ENCODE measurements at regions not wholly inside any gene's neighbourhood (a gene's known extent, or its start where the extent isn't known, plus 50 kb on each side); places are given as distances from the start of the nearest gene placed in this dataset.

DNA sequence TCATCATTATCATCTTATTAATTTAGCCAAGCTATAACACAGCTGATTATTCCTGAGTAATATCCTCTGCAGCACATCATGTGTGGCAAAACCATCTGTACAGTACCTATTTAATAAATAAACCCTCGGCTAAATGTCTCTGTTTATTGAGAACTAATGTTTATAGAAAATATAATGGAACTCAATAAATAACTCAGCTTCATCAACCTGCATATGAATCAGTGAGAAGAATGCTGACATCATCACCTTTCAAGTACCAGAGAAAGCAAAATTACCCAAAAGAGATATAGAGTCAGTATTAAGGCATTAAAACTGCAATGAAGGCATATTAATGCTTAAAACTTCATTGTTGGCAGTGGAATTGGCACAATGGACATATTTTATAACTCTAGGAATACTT, 558.3 kb downstream of the PLCL1 start:
- no peak for ATAC-seq

DNA sequence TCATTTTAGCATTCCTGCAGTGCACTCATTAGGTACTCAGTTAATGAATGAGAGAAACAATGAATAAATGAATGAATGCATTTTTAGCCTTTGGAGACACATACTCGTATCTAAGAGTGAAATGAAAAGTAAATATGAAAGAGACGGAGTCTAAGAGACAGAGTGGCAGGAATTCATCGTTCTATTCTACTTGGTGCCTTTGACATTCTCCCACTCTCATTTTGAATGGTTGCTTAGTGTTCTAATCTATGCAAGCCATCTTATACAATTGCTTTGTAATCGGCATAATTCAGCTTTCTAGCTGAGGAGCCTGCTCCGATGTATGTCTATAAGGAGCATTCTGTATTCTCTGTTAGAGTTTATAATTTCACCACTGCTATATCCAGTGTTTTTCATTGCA, 554.9 kb downstream of the PLCL1 start:
- ATAC-seq: no peak
- intact Hi-C loops (cut with DNase I): no loop called here
- no peak for DNase-seq (ENCODE audit: missing footprints)

More for the DNA sequence above, 558.3 kb downstream of the PLCL1 start:
- no peak for DNase-seq (ENCODE audit: missing footprints)
- intact Hi-C loops (cut with DNase I): no loop called here

DNA sequence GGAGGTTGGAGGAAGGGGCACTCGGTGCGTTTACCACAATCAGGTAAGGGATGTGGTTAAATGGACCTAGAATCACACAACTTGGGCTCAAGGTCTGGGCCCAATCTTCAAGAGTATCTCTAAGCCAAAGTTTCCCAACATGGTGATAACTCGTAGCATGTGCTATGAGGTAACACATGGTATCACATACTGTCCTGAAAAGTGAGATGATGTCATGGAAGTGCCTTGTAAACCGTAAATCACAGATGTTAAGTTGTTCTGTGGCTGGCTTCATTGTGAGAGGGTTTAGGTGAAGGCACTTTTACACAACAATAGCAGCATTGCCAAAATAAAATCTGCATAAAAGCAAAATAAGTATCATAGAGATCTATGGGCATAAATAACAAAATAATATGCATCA, 551.8 kb downstream of the PLCL1 start:
- intact Hi-C loops (cut with DNase I): no loop called here
- no peak for DNase-seq (ENCODE audit: missing footprints)
- no peak for ATAC-seq

DNA sequence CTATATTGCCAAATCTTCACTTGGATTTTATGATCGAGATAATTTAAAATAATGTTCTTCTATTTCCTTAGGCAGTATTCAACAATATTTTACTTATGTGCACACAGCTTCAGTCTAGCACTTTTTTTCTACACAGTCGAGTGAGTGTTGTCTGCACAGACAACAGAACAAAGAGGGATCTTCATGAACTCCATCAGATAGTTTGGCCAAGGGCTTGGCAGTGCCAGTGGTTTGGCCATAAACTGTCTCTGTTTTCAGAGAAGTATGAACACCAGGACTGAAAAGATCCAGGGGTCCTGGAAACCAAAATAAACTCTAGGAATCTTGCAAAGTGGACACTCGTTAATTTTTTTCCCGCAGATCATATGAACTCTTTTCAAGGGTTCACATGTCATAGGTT, 547.3 kb downstream of the PLCL1 start:
- no peak for ATAC-seq
- intact Hi-C loops (cut with DNase I): no loop called here
- DNase-seq (ENCODE audit: missing footprints): no peak

DNA sequence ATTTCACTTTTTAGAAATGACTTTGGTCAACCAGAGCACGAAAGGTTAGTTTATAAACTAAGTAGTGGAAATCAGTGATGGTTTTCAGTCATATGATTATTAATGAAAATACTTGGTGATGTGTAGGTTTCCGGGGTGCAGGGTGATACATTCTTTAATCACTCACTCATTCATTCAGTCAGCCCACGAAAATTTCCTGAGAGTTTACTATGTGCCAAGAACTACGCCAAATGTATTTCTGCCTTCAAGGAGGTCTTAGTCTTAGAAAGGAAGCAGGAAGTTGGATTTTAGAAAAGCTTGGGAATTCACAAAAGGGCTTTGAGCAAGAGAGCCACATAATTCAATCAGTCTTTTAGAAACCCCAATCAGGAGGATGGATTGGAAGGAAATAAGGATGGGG, 543.6 kb downstream of the PLCL1 start:
- DNase-seq (ENCODE audit: missing footprints): no peak
- ATAC-seq: no peak
- intact Hi-C loops (cut with DNase I): no loop called here

DNA sequence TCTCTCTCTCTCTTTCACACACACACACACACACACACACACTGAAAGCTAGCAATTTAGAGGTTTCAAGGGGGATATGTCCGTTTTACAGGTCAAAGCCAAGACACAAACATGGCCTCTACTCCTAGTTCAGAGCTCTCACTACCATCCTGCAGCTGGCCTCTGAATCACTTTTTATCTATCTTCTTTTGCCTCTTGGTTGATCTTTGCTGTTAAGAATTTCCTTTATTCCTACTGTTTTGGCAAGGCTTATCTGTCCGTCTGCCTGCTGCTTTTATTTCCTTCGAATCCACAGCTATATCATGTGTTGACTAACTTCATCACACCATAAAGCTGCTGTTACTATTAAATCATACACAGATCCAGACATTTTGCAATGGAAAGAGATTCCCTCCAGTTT, 543.0 kb downstream of the PLCL1 start:
- ATAC-seq (no peak), DNase-seq (ENCODE audit: missing footprints) (no peak)
- intact Hi-C loops (cut with DNase I): no loop called here

DNA sequence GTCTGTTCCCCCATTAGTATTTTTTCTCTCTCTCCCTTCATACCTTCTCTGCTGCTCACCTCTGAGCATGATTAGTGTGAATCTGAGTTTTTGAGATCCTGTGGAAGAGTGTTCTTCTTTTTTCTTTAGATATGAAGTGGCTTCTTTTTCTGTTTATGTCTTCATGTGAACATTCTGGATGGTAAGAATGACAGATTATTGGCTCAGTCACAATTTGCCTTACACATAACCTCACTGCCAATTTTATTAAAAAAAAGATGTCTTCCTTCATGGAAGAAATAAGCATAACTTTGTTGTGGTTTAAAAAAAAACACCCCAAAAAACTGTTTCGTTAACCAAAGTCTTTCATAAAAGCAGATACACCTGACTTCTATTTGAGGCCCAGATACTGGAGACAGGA, 539.1 kb downstream of the PLCL1 start:
- intact Hi-C loops (cut with DNase I): no loop called here
- DNase-seq (ENCODE audit: missing footprints) (no peak), ATAC-seq (no peak)

DNA sequence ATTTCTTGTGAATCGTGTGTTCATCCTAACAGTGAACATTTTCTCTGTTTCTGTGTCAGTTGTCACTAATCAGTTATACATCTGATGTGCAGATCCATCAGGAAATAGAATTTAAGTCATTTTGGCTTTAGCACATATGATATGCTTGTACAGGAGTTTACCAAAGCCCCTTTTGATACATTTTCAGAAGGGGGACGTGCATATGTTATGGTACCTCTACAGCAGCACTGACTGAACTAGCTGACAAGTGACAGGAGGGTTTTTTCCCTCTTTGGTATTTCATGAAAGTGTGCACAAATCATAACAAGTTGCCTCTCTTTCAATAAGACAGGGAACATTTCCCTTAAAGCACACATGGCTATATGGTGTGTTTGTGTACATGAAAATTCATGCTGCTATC, 536.5 kb downstream of the PLCL1 start:
- intact Hi-C loops (cut with DNase I): no loop called here
- ATAC-seq (no peak), DNase-seq (ENCODE audit: missing footprints) (no peak)

DNA sequence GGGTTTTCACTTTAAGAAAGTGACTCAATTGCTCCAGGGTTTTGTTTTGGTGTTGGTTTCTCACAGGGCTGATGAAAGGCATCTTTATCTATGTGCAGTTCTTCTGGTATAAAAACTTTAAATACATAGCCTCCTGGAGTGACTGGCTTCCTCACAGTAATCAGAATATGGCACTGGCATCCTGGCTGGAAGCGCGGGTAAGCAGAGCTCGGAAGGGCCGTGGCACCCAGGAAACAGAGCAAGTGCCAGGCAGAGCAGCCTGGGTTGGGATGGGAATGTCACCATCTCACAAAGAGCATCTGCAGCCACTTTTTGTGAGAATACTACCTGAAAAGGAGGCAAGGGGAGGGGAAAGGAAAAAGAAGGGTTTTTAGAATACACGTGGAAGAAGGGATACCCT, 534.7 kb downstream of the PLCL1 start:
- ATAC-seq: no peak
- intact Hi-C loops (cut with DNase I): no loop called here
- no peak for DNase-seq (ENCODE audit: missing footprints)

DNA sequence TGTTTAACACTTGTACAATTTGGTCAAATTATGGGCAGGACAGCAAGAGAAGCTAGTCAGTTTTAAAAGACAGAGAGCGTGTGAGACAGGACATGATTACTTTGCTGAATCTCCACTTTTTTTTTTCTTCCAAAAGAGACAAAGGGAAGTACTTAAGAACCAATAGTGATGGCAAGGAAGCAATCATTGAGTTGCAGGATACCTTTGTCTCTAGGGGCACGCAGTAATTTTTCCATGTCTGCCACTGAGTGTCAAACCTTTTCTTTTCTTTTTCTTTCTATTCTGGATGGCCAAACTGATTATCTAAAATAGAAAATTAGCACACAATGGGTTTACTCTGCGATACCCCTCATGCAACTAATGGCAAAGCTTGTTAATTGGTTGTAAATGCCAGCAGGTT, 533.0 kb downstream of the PLCL1 start:
- intact Hi-C loops (cut with DNase I): no loop called here
- ATAC-seq: no peak

DNA sequence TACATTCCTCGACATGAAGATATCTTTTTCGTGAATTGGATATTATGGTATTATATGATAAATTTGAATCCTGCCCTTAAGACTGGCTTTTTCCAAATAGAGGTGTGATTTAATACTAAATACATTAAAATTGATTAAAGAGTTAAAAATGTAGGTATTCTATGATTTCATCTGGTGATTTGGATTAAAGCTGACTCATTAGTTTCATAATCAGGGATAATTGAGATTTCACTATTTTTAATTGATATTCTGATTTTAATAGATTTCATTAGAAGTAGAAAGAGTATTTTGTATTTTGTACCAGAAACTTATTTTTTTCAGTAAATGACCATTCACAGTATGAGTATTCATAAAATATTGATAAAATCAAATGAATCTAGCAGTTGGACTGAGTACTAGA, 524.1 kb downstream of the PLCL1 start:
- intact Hi-C loops (cut with DNase I): no loop called here
- ATAC-seq: no peak

More for the DNA sequence above, 533.0 kb downstream of the PLCL1 start:
- DNase-seq (ENCODE audit: missing footprints): no peak

DNA sequence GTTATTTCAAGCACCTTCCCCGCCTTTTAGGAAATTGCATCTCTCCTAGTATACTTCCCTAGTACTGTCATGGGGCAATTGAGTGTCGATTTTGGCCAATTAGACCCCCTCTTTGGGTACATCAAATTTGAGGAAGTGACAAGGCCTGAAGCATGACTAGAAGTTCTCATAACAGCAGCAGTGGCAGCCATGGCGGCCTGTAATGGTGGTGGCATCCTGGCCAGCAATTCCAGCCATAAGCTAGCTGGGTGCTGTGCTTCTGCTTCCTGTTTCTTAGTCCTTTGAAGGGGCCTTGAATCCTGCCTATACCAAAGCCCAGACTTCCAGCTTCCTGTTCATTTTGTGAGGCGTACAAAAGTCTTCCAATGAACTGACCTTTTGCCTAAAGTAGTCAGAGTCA, 523.1 kb downstream of the PLCL1 start:
- ATAC-seq (no peak), DNase-seq (ENCODE audit: missing footprints) (peak; percentile 50)
- intact Hi-C loops (cut with DNase I): no loop called here

More for the DNA sequence above, 524.1 kb downstream of the PLCL1 start:
- DNase-seq (ENCODE audit: missing footprints): no peak

DNA sequence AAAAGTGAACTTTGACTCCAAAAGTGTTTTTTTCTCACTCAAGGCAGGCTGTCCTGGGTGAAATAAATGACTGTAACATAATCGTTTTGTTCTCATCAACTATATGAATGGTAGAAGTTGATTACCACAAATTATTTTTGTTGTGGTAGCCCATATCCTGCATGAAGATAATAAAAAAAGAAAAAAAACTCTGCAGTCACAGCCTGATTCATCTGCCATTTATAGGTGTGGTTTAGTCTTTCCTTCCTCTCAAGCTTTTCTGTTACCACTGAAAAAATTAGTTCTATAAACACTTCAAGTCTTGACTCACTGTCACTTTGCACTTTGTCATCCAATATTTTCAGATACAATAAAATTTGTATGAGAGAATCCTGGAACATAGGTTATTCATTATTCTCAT, 522.0 kb downstream of the PLCL1 start:
- intact Hi-C loops (cut with DNase I): no loop called here
- DNase-seq (ENCODE audit: missing footprints) (no peak), ATAC-seq (no peak)

DNA sequence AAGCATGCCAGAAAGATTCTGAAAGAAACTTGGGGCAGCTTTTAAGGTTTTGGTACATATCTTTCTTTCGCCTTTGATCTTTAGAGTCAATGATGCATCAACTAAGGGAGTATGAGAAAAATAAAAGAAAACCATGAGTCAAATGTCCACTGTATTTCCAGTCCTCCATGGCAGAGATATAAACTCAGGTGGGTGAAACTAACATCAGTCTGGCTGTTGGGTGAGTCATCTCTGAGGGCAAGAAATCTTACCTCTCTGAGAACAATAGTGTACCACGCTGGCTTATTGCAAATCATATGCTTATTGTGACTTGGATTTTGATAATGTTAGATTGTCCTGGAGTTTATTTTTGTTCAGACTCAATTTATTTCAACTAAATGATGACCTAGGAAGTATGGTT, 521.0 kb downstream of the PLCL1 start:
- ATAC-seq: no peak
- intact Hi-C loops (cut with DNase I): no loop called here
- DNase-seq (ENCODE audit: missing footprints): no peak

DNA sequence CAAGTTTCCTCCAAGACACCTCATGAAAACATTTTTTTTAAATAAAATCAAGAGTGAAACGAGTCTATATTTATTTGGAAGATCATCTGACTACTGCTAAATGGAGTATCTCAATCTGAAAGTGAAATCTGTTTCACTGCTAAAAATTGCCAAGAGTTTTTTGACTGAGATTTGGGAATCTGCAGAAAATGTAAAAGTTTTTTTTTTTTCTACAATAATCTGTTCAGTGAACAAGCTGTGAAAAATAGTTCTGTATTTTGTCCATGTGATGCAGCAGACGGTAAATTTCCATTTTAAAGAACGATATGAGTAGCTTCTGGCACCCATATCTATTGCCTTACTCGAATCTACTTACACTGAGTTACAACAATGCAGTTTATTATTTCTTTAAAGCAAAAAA, 519.7 kb downstream of the PLCL1 start:
- DNase-seq (ENCODE audit: missing footprints) (no peak), ATAC-seq (no peak)
- intact Hi-C loops (cut with DNase I): no loop called here

DNA sequence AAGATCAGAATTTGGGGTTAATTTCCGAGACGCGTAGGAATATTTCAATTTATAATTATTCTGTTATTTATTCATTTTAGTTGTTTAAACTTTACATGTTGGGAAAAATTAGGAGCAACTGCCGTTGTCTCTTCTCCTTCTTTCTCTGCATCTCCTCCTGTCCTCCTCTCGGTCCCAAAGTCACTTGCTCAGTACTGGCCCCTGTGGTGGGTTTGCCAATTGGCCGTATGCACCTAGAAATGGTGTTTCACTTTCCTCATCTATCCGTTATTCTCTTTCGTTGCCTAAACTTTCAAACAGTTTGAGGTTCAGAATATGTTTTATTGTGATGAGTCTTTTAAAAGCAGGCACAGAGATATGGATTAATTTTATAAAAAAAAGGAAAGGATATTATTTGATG, 517.9 kb downstream of the PLCL1 start:
- ATAC-seq: no peak
- no peak for DNase-seq (ENCODE audit: missing footprints)
- intact Hi-C loops (cut with DNase I): no loop called here

DNA sequence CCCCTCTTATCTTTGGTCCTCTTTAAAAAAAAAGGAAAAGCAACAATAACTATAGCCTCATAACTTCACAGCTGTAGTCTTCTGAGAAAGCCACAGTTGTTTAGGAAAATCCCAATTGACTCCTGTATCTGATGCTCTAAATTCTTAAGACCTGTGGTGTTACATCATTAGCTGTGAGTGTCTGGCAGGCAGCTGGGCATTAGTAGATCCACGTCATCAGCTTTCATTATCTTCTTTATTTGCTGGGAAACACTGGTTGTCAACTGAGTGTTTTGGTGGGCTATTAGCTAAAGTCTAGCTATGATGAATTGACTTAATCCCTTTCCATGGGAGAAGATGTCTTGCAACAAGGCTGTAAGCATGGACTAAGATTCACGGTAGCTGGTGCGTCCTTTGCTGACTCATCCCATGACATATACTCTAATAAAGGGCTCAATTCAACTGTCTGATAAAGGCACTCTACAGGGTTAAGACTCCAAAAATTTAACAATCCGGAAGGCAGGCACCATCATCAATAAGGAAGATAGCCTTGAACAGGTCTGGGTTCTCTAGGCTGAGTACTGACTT, 517.2 kb downstream of the PLCL1 start:
- no peak for DNase-seq (ENCODE audit: missing footprints)
- intact Hi-C loops (cut with DNase I): no loop called here
- ATAC-seq: no peak

DNA sequence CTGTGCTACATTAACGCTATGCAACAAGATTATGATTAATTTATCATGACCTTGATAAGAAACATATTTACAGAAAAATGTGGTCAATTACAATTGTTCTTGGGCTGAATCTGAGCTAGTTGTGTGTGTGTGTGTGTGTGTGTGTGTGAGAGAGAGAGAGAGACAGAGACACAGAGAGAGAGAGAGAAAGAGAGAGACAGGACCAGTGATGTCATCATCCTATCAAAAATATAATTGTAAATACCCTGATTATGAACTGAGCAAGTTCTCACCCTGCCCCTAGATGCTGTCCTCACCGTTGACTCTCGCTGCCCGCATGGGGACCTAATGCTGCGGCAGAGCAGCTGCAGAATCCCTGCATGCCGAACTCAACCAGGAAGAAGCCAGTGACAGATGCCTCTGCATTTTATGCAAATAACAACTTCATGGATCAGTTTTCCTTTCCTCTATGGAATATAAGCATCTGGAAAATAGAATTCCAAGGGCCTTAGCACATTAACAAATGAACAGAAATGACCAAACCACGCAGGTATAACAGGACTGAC, 512.5 kb downstream of the PLCL1 start:
- no peak for DNase-seq (ENCODE audit: missing footprints)
- ATAC-seq: no peak
- intact Hi-C loops (cut with DNase I): loop anchor here (5.0 kb wide), 1 partner anchor 1170 kb away; no protein-coding TSS in a partner anchor

DNA sequence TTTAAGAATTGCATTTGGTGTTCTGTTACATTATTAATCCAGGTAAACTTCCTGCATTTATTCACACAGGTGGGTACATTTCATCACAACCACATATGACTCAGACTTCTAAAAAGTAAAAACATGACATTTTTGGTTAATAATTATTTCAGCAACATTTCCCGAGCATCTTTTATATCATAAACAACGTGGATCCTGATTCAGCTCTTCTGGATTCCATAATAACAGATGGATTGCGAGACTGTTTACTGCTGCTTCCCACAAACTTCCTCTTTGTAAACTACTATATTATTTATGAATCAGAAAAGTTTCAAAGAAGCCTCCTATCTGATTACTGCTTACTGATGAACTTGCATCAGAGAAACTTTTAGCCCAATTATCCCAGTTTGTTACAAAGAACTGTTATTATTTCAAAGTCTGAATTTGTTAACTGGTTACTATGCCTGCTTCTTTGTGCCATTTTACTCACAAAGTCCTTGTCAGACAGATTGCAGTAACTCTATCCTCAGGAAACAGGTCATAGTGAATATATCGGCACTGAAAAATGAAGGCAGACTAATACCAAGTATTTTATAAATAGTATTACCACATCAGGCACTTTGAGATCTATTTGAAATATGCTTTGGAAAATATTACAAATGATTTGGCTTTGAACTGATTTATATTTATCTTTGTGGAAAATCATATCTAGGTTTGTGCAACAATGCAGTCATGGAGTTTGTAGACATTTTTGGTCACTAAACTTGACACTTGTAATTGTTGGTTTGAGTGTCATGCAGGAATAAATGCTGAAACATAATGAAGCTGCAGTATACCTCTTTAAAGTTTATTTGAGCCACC, 511.6 kb downstream of the PLCL1 start:
- no peak for ATAC-seq
- intact Hi-C loops (cut with DNase I): loop anchor here (5.0 kb wide), 1 partner anchor 1171 kb away; no protein-coding TSS in a partner anchor

DNA sequence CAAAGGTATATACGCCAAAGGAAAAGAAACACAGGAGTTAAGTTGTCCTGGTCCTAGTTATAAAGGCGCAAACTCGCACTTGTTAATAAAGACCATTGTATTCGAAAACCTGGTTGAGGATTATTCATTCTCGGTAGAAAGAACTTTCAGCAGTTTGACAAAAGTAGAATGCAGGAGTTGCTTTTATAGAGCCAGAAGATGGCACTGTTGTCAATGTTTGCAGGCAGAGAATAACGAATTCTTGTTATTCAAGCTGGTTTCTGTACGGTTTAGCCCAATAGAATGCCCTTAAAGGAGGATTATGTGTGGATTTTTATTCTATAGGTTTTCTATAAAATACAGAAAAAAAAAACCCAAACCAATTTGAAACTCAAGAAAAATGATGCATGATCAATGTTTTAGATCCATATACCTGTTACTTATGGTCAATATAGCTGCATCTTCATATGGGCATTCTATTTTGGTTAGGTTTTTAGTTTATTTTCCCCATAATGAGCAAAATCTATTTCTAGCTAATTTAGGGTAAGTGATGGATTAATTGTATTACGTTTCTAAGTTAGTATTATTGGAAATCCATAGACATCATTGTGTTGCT, 510.3 kb downstream of the PLCL1 start:
- ATAC-seq (no peak), DNase-seq (ENCODE audit: missing footprints) (no peak)
- intact Hi-C loops (cut with DNase I): loop anchor here (5.0 kb wide), 2 partner anchors 1173 to 1428 kb away; no protein-coding TSS in a partner anchor

More for the DNA sequence above, 511.6 kb downstream of the PLCL1 start:
- no peak for DNase-seq (ENCODE audit: missing footprints)
